ENCODE measurements at regions not wholly inside any gene's neighbourhood (a gene's known extent, or its start where the extent isn't known, plus 50 kb on each side); places are given as distances from the start of the nearest gene placed in this dataset.

- Histone ChIP-seq H2BK15ac (ENCODE audit: low read length) (no peak overlapping the region), H4K5ac (ENCODE audit: insufficient read length, low read depth, low read length) (no peak overlapping the region), H2AFZ (ENCODE audit: low read length) (no peak overlapping the region), H3K79me2 (ENCODE audit: control insufficient read depth in 1 of 2, insufficient read depth in 2 of 2, low read length in 2 of 2) (no peaks in the 10 kb centered on the region), H3K56ac (replicated peaks; ENCODE audit: insufficient read length, low read depth, low read length) (no peak overlapping the region), H2BK5ac (ENCODE audit: low read depth, low read length) (no peak overlapping the region), H4K20me1 (replicated peaks in 1 of 2; ENCODE audit: control insufficient read depth in 1 of 2, insufficient read depth in 2 of 2, low read length in 2 of 2) (no peaks in the 10 kb centered on the region), H3K4me3 (ENCODE audit: extremely low read depth in 1 of 4, insufficient read depth in 2 of 4, low read depth in 3 of 4, low read length in 4 of 4) (no peak overlapping the region), H2AK5ac (ENCODE audit: low read depth, low read length) (no peak overlapping the region), H3K18ac (ENCODE audit: extremely low read depth, low read length) (no peak overlapping the region), H3K23ac (ENCODE audit: insufficient read length) (no peak overlapping the region), H3K9me3 (ENCODE audit: insufficient read depth in 2 of 2, low read depth in 1 of 2, low read length in 1 of 2) (no peaks in the 10 kb centered on the region), H3K9ac (replicated peaks in 1 of 4; ENCODE audit: extremely low read depth in 1 of 4, low read depth in 3 of 4, low read length in 3 of 4) (no peak overlapping the region), H3K4me2 (ENCODE audit: insufficient read depth in 1 of 2, low read depth in 2 of 2, low read length in 2 of 2) (no peak overlapping the region), H2BK120ac (replicated peaks; ENCODE audit: low read depth, low read length) (no peak overlapping the region), H3K27ac (ENCODE audit: low read depth, low read length) (no peak overlapping the region), H3K36me3 (ENCODE audit: control insufficient read depth in 2 of 4, insufficient read depth in 4 of 4, low read length in 3 of 4) (no peaks in the 10 kb centered on the region), H2BK12ac (ENCODE audit: low read depth, low read length) (no peak overlapping the region), H4K91ac (replicated peaks; ENCODE audit: insufficient read length, low read length) (no peak overlapping the region), H3K79me1 (ENCODE audit: low read depth, low read length) (no peaks in the 10 kb centered on the region), H4K8ac (ENCODE audit: extremely low read depth, insufficient read depth, low read length) (no peak overlapping the region), H3K4me1 (replicated peaks in 1 of 4; ENCODE audit: control insufficient read depth in 3 of 4, insufficient read depth in 4 of 4, low read length in 3 of 4) (peaks cover 0 to 7% (median 2%) of the 10 kb centered on the region in 4 experiments; a peak in 3 of 7 replicates), H2BK20ac (ENCODE audit: low read length) (no peak overlapping the region), H3K23me2 (ENCODE audit: low read depth, low read length) (no peaks in the 10 kb centered on the region; the same call in 1 of the 2 replicates), H3K27me3 (replicated peaks in 1 of 4; ENCODE audit: control insufficient read depth in 3 of 4, extremely low read depth in 1 of 4, insufficient read depth in 3 of 4, low read length in 3 of 4) (no peaks in the 10 kb centered on the region), H3K4ac (replicated peaks; ENCODE audit: insufficient read length, low read depth, low read length) (no peak overlapping the region), H3K14ac (ENCODE audit: insufficient read length) (no peak overlapping the region)
- DNase-seq (ENCODE audit: low read depth in 1 of 2, low spot score in 2 of 2) (no peak), FAIRE-seq (no peak)
- ChIA-PET CTCF (ENCODE audit: partially characterized antibody) (interaction anchor here (2.5 kb wide), 1 partner anchor 35 kb away, joined by 10 read pairs; no protein-coding TSS in a partner anchor), POLR2A (ENCODE audit: partially characterized antibody) (no interaction called here)
- TF ChIP-seq EZH2 (IDR thresholded peaks at IDR 0.05; ENCODE audit: low read depth, low read length, severe bottlenecking): no peak
- TF ChIP-seq SRF (IDR thresholded peaks at IDR 0.05; ENCODE audit: low read depth, low read length): no peak
- no peak for TF ChIP-seq HDAC6 (IDR thresholded peaks at IDR 0.05; ENCODE audit: low read depth, low read length)
- TF ChIP-seq CEBPB (IDR thresholded peaks at IDR 0.05; ENCODE audit: low read depth, low read length): no peak
- TF ChIP-seq SP4 (IDR thresholded peaks at IDR 0.05; ENCODE audit: low read length): no peak
- TF ChIP-seq YY1 (IDR thresholded peaks at IDR 0.05; ENCODE audit: low read depth, low read length): no peak
- TF ChIP-seq CHD2 (IDR thresholded peaks at IDR 0.05; ENCODE audit: low read length): no peak
- no peak for TF ChIP-seq POLR2AphosphoS5 (IDR thresholded peaks at IDR 0.05; ENCODE audit: low read depth, low read length)
- no peak for TF ChIP-seq ATF2 (IDR thresholded peaks at IDR 0.05; ENCODE audit: low read length)
- no peak for TF ChIP-seq KDM1A (IDR thresholded peaks at IDR 0.05; ENCODE audit: borderline replicate concordance, low read length)
- WGBS, 2 experiments (ENCODE audit: extremely low coverage in 1 of 2, insufficient coverage in 1 of 2, insufficient read length in 1 of 2, insufficient replicate concordance in 2 of 2, low coverage in 1 of 2, low lambda C conversion rate in 2 of 2, missing lambda C conversion rate in 1 of 2): 88% methylated on average over 4 of the region's 4 CpGs; no CpG with 5 or more reads in 1 of the 2 experiments
Measured at GRCh38 chr11:19599681-19600080, 113.0 kb upstream of the NAV2 start.
